ENCODE measurements at regions not wholly inside any gene's neighbourhood (a gene's known extent, or its start where the extent isn't known, plus 50 kb on each side); places are given as distances from the start of the nearest gene placed in this dataset.
"Not testable (repeated sequence)": the region's sequence is repeated elsewhere in the genome, so short reads cannot be mapped to it uniquely, and the experiment has no call there.

DNA sequence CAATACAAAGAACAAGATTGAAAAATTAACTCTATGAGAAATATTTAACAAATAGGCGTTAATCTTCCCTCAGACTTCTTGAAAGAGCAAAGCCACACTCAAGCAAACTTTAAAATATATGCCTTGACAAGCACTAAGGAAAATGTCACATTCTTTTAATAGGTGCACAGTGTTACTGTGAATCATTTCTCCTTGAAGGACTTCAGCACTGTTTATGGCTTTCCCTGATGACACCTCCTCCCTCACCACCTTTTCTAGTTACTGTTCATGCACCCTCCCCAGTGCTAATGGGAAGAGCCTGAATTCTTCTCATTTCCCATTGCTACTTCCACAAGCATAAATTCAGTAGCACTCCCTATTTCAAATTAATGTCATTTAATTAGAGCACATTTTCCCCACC, 299.5 kb upstream of the RRP15 start:
- no peak for TF ChIP-seq EZH2 (optimal IDR thresholded peaks at IDR 0.05; ENCODE audit: low read depth, low read length)
- TF ChIP-seq EZH2phosphoT487 (IDR thresholded peaks at IDR 0.05; ENCODE audit: low read length): no peak
- TF ChIP-seq, protein P1, sequence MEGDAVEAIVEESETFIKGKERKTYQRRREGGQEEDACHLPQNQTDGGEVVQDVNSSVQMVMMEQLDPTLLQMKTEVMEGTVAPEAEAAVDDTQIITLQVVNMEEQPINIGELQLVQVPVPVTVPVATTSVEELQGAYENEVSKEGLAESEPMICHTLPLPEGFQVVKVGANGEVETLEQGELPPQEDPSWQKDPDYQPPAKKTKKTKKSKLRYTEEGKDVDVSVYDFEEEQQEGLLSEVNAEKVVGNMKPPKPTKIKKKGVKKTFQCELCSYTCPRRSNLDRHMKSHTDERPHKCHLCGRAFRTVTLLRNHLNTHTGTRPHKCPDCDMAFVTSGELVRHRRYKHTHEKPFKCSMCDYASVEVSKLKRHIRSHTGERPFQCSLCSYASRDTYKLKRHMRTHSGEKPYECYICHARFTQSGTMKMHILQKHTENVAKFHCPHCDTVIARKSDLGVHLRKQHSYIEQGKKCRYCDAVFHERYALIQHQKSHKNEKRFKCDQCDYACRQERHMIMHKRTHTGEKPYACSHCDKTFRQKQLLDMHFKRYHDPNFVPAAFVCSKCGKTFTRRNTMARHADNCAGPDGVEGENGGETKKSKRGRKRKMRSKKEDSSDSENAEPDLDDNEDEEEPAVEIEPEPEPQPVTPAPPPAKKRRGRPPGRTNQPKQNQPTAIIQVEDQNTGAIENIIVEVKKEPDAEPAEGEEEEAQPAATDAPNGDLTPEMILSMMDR (IDR thresholded peaks at IDR 0.05; ENCODE audit: low read length): no peak
- H2AFZ ChIP-seq (ENCODE audit: low read length): no peak overlapping the region
- no peak for DNase-seq
- H3K9me3 ChIP-seq (replicated peaks; ENCODE audit: insufficient read depth, low read length): no peaks in the 10 kb centered on the region
- H3K9ac ChIP-seq (ENCODE audit: low read length): no peak overlapping the region
- H3K36me3 ChIP-seq (replicated peaks; ENCODE audit: insufficient read depth, low read length): no peaks in the 10 kb centered on the region
- H4K20me1 ChIP-seq (ENCODE audit: insufficient read depth, low read length): no peaks in the 10 kb centered on the region
- no peak overlapping the region for H3K4me2 ChIP-seq (ENCODE audit: low read depth, low read length)
- H3K27ac ChIP-seq (ENCODE audit: low read length): no peak overlapping the region
- no peaks in the 10 kb centered on the region for H3K9me2 ChIP-seq (replicated peaks; ENCODE audit: insufficient read depth, low read length)
- no peaks in the 10 kb centered on the region for H3K79me2 ChIP-seq (ENCODE audit: low read length)
- H3K27me3 ChIP-seq (replicated peaks; ENCODE audit: insufficient read depth, low read length): no peaks in the 10 kb centered on the region
- H3F3A ChIP-seq (ENCODE audit: insufficient read depth, low read length): no peaks in the 10 kb centered on the region
- no peaks in the 10 kb centered on the region for H3K4me1 ChIP-seq (ENCODE audit: low read length)
- no peak overlapping the region for H3K4me3 ChIP-seq (ENCODE audit: low read length)

- no peaks in the 10 kb centered on the region for H3K9me2 ChIP-seq (replicated peaks; ENCODE audit: insufficient read depth, low read length)
- H4K20me1 ChIP-seq (ENCODE audit: insufficient read depth, low read length): no peaks in the 10 kb centered on the region
- DNase-seq: no peak
- no peak overlapping the region for H3K4me3 ChIP-seq (ENCODE audit: low read length)
- no peaks in the 10 kb centered on the region for H3K9me3 ChIP-seq (replicated peaks; ENCODE audit: insufficient read depth, low read length)
- H3K27ac ChIP-seq (ENCODE audit: low read length): no peak overlapping the region
- no peaks in the 10 kb centered on the region for H3F3A ChIP-seq (ENCODE audit: insufficient read depth, low read length)
- H3K4me1 ChIP-seq (ENCODE audit: low read length): no peaks in the 10 kb centered on the region
- TF ChIP-seq EZH2 (optimal IDR thresholded peaks at IDR 0.05; ENCODE audit: low read depth, low read length) (no peak), EZH2phosphoT487 (IDR thresholded peaks at IDR 0.05; ENCODE audit: low read length) (no peak)
- TF ChIP-seq, protein P1 (IDR thresholded peaks at IDR 0.05; ENCODE audit: low read length): no peak
- no peaks in the 10 kb centered on the region for H3K79me2 ChIP-seq (ENCODE audit: low read length)
- no peak overlapping the region for H2AFZ ChIP-seq (ENCODE audit: low read length)
- no peaks in the 10 kb centered on the region for H3K36me3 ChIP-seq (replicated peaks; ENCODE audit: insufficient read depth, low read length)
- H3K4me2 ChIP-seq (ENCODE audit: low read depth, low read length): no peak overlapping the region
- no peak overlapping the region for H3K9ac ChIP-seq (ENCODE audit: low read length)
- H3K27me3 ChIP-seq (replicated peaks; ENCODE audit: insufficient read depth, low read length): no peaks in the 10 kb centered on the region
Observed at GRCh38 chr1:217989510-217989909, 295.6 kb upstream of the RRP15 start.

GRCh38 chr1:217993439-217993838, 291.7 kb upstream of the RRP15 start:
- Histone ChIP-seq H3K79me2 (ENCODE audit: low read length) (no peaks in the 10 kb centered on the region), H4K20me1 (ENCODE audit: insufficient read depth, low read length) (no peaks in the 10 kb centered on the region), H3K9me3 (replicated peaks; ENCODE audit: insufficient read depth, low read length) (no peaks in the 10 kb centered on the region), H3K4me1 (ENCODE audit: low read length) (no peaks in the 10 kb centered on the region), H3K9ac (ENCODE audit: low read length) (no peak overlapping the region), H3K27ac (ENCODE audit: low read length) (no peak overlapping the region), H3K4me2 (ENCODE audit: low read depth, low read length) (no peak overlapping the region), H3F3A (ENCODE audit: insufficient read depth, low read length) (no peaks in the 10 kb centered on the region), H3K4me3 (ENCODE audit: low read length) (no peak overlapping the region), H3K36me3 (replicated peaks; ENCODE audit: insufficient read depth, low read length) (no peaks in the 10 kb centered on the region), H3K9me2 (replicated peaks; ENCODE audit: insufficient read depth, low read length) (no peaks in the 10 kb centered on the region), H3K27me3 (replicated peaks; ENCODE audit: insufficient read depth, low read length) (no peaks in the 10 kb centered on the region), H2AFZ (ENCODE audit: low read length) (no peak overlapping the region)
- DNase-seq: no peak
- no peak for TF ChIP-seq EZH2phosphoT487 (IDR thresholded peaks at IDR 0.05; ENCODE audit: low read length)
- TF ChIP-seq, protein P1 (IDR thresholded peaks at IDR 0.05; ENCODE audit: low read length): no peak
- TF ChIP-seq EZH2 (optimal IDR thresholded peaks at IDR 0.05; ENCODE audit: low read depth, low read length): no peak

GRCh38 chr1:218008296-218008695, 276.8 kb upstream of the RRP15 start:
- not testable (repeated sequence) for H3K4me2 ChIP-seq (ENCODE audit: low read depth, low read length); H3K9ac ChIP-seq (ENCODE audit: low read length); H3K4me3 ChIP-seq (ENCODE audit: low read length); H3F3A ChIP-seq (ENCODE audit: insufficient read depth, low read length); H3K9me2 ChIP-seq (replicated peaks; ENCODE audit: insufficient read depth, low read length); H4K20me1 ChIP-seq (ENCODE audit: insufficient read depth, low read length); H2AFZ ChIP-seq (ENCODE audit: low read length); H3K27ac ChIP-seq (ENCODE audit: low read length); H3K36me3 ChIP-seq (replicated peaks; ENCODE audit: insufficient read depth, low read length); H3K79me2 ChIP-seq (ENCODE audit: low read length); H3K4me1 ChIP-seq (ENCODE audit: low read length); H3K27me3 ChIP-seq (replicated peaks; ENCODE audit: insufficient read depth, low read length); DNase-seq; H3K9me3 ChIP-seq (replicated peaks; ENCODE audit: insufficient read depth, low read length)

DNA sequence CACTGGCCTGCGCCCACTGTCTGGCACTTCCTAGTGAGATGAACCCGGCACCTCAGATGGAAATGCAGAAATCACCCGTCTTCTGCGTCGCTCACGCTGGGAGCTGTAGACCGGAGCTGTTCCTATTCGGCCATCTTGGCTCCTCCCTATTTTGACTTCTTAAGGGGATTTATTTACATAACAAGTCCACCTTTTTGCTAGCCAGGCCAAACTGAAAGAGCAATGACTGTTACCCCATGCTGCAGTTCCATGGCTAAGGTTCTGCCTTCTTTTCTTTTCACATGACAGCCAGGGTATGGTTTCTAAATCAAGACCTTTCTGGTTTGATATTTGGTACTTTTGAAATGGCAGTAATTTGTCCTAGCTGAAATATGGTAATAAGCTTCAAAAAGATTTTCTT, 270.0 kb upstream of the RRP15 start:
- not testable (repeated sequence) for H4K20me1 ChIP-seq (ENCODE audit: insufficient read depth, low read length); H3K4me2 ChIP-seq (ENCODE audit: low read depth, low read length); H3K36me3 ChIP-seq (replicated peaks; ENCODE audit: insufficient read depth, low read length); H3K9ac ChIP-seq (ENCODE audit: low read length); H3F3A ChIP-seq (ENCODE audit: insufficient read depth, low read length); DNase-seq; H3K27ac ChIP-seq (ENCODE audit: low read length); H3K9me2 ChIP-seq (replicated peaks; ENCODE audit: insufficient read depth, low read length); H2AFZ ChIP-seq (ENCODE audit: low read length); H3K4me1 ChIP-seq (ENCODE audit: low read length); H3K79me2 ChIP-seq (ENCODE audit: low read length); H3K27me3 ChIP-seq (replicated peaks; ENCODE audit: insufficient read depth, low read length); H3K9me3 ChIP-seq (replicated peaks; ENCODE audit: insufficient read depth, low read length); H3K4me3 ChIP-seq (ENCODE audit: low read length)

Data from MM.1S (cell line).